ENCODE measurements at regions not wholly inside any gene's neighbourhood (a gene's known extent, or its start where the extent isn't known, plus 50 kb on each side); places are given as distances from the start of the nearest gene placed in this dataset.
A peak's percentile ranks its signal among the peaks of the same experiment; 100 is the strongest.

- no peak for DNase-seq
- intact Hi-C loops (cut with DNase I), result no loop called here
These were observed 232.9 kb downstream of the ATP23 start for GRCh38 chr12:58174316-58174715.

GRCh38 chr12:58176296-58176869, 235.0 kb downstream of the ATP23 start:
- peak in 16 of 42 donors; percentile 7 to 55 (median 35) for DNase-seq
- intact Hi-C loops (cut with DNase I), result no loop called here

GRCh38 chr12:58177366-58177765, 236.0 kb downstream of the ATP23 start:
- intact Hi-C loops (cut with DNase I), result no loop called here
- no peak for DNase-seq

- no peak for DNase-seq
- intact Hi-C loops (cut with DNase I), result no loop called here
These were observed 242.8 kb downstream of the ATP23 start for GRCh38 chr12:58184212-58184611.

- intact Hi-C loops (cut with DNase I), result no loop called here
- DNase-seq, result no peak
These were observed 245.0 kb downstream of the ATP23 start for GRCh38 chr12:58186401-58186800.

GRCh38 chr12:58186914-58187313, 245.5 kb downstream of the ATP23 start:
- DNase-seq, result no peak
- intact Hi-C loops (cut with DNase I), result no loop called here

GRCh38 chr12:58189030-58189429, 247.7 kb downstream of the ATP23 start:
- no peak for DNase-seq
- intact Hi-C loops (cut with DNase I), result no loop called here

- intact Hi-C loops (cut with DNase I), result no loop called here
- DNase-seq, result no peak
These were observed 248.5 kb downstream of the ATP23 start for GRCh38 chr12:58189893-58190292.

- DNase-seq, result no peak
- intact Hi-C loops (cut with DNase I), result no loop called here
These were observed 249.3 kb downstream of the ATP23 start for GRCh38 chr12:58190618-58191017.

- DNase-seq, result no peak
- intact Hi-C loops (cut with DNase I), result no loop called here
These were observed 255.6 kb downstream of the ATP23 start for GRCh38 chr12:58196971-58197370.

GRCh38 chr12:58202933-58203718, 261.8 kb downstream of the ATP23 start:
- DNase-seq, result no peak
- intact Hi-C loops (cut with DNase I), result no loop called here

- intact Hi-C loops (cut with DNase I), result no loop called here
These were observed 262.7 kb downstream of the ATP23 start for GRCh38 chr12:58204071-58204470.

GRCh38 chr12:58206876-58207275, 265.5 kb downstream of the ATP23 start:
- DNase-seq, result no peak
- intact Hi-C loops (cut with DNase I), result no loop called here

More at GRCh38 chr12:58204071-58204470, 262.7 kb downstream of the ATP23 start:
- DNase-seq, result no peak

- intact Hi-C loops (cut with DNase I), result no loop called here
- no peak for DNase-seq
These were observed 269.8 kb downstream of the ATP23 start for GRCh38 chr12:58211211-58211610.

- DNase-seq, result no peak
- intact Hi-C loops (cut with DNase I), result no loop called here
These were observed 275.8 kb downstream of the ATP23 start for GRCh38 chr12:58217130-58217529.

- intact Hi-C loops (cut with DNase I), result no loop called here
- no peak for DNase-seq
These were observed 283.3 kb downstream of the ATP23 start for GRCh38 chr12:58224536-58225105.

- no peak for DNase-seq
- intact Hi-C loops (cut with DNase I), result no loop called here
These were observed 284.0 kb downstream of the ATP23 start for GRCh38 chr12:58225203-58225877.

- no peak for DNase-seq
- intact Hi-C loops (cut with DNase I), result no loop called here
These were observed 292.5 kb downstream of the ATP23 start for GRCh38 chr12:58233886-58234285.

GRCh38 chr12:58238411-58238810, 297.0 kb downstream of the ATP23 start:
- intact Hi-C loops (cut with DNase I), result no loop called here
- no peak for DNase-seq

GRCh38 chr12:58241099-58241498, 299.7 kb downstream of the ATP23 start:
- DNase-seq, result no peak
- intact Hi-C loops (cut with DNase I), result no loop called here
